LNCAP (cell line): ENCODE measurements at regions not wholly inside any gene's neighbourhood (a gene's known extent, or its start where the extent isn't known, plus 50 kb on each side); places are given as distances from the start of the nearest gene placed in this dataset.

Experiments
- CTCF ChIP-seq: fragments of 450-650 bp; IDR thresholded peaks from 2 replicates; pipeline ENCODE4 v1.5.1; 2017; ENCODE audit warnings: mild to moderate bottlenecking

DNA sequence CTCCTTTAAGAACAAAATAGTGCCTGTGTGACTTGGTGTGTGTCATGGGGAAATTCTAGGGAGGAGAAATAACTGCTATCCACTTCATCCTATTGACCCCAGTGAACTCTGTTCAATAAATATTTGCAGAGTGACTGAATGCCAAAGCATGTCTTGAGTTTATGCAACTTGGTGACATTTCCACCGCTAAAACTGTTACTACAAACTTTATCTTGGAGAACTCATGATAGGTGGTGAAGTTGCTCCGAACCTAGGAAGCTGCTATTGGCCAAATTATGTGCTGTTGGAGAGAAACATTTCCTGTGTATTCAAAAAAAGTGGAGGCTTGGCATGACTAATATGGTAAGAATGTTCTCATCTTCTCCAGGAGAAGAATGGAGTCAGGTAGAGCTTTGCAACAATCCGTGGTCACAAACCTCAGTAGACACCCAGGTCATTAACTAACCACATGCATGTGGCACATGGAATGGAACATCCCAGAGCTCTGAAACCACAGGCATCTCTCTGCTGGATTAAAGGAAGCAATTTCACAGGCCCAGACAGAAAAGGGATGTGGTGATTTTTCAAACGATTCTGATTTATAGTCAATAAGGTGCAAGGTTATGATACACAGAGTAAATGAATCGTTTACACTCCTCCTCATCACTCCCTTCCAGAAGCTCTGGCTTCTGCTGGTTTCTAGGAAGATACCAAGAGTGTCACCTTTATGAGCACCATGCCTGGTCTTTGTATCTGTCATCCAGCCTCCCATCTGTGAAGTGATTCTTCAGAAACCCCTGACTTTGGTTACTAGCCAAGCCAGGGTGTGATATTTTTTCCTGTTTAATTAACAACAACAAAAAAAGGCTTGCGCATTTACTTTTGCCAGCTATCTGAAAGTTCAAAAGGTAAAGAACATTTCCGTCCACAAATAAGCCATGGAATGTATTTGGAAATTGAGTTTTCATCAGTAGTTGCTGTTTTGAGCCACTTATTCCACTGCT lies 361.1 kb downstream of the TGFB2 start:
- TF ChIP-seq CTCF, result no peak

GRCh38 chr1:218711001-218711400 lies 365.9 kb downstream of the TGFB2 start:
- TF ChIP-seq CTCF, result no peak

DNA sequence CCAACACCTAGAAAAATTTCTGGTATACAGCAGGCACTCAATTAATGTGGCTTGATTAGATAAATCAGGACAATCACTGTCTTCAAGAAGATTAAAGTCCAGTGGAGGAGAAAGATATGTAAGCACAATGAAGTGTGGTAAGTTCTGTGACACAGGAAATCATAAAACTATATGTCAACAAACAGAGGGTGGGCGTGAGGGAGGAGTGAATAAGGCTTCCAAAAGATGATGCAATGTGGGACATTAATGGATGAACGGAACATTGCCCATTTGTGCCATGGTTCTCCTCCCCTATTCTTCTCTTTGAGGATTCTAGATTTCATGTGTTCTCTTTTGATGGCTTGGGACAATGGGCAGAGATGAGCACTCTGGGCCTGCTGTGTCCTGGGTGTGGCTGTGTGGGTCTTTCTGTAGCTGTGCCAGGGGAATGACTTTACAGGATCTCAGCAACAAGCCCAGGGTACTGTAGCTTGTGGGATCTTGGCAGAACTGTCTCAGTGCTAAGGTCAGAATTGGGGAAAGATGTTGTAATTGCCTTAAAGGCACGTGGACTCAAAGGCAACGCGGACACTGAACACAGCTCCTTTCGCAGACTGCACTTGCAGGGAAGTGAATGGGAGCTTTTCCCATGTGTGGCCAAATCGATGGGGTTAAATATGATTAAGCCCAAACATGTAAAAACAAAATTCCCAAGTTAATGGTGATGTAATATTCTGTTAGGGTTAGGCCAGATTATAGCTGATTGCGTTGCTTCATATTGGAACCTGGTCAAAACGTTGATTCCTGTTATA lies 366.9 kb downstream of the TGFB2 start:
- TF ChIP-seq CTCF, result no peak

DNA sequence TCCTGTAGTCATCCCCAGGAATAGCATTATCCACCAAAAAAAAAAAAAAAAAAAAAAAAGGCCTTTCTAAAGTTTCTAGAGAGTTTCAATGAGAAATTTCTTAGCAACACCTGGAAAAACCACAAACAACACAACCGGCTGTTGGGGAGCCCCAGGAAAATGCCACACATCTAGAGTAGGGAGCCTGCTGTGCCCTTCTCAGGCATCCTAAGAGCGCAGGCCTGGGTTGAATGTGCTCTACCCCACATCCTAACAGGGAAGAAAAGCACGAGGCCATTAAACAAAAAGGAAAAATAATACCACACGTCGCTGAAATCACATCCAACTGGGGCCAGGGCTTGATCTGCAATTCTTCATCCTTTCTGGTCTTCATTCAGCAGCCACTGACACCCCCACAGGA lies 367.5 kb downstream of the TGFB2 start:
- no peak for TF ChIP-seq CTCF

DNA sequence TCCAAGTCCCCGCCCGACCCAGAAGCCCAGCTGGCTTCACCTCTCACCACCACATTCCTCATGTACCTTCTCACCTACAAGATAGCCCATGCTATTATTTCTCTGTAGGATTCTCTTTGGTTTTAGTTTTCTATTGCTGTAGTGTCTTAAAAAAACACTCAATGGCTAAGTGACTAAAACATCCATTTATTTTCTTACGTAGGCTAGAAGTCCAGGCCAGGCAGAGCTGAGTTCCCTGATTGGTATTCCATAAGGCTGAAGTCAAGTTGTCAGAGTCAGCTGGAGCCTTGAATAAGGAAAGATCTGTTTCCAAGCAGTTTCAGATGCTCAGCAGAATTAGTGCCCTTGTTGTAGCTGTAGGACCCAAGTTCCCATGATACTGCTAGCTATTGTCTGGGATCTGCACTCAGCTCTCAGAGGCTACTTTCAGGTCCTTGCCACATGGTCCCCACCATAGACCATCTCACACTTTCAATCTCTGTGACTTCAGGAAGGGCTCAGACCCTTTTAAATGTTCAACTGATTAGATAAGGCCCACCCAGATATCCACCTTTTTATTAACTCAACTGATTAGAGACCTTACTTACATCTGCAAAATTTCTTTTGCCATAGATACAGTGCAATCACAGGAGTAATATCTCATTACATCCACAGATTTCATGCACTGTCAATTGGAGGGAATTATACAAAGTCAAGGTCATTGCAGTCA lies 371.0 kb downstream of the TGFB2 start:
- no peak for TF ChIP-seq CTCF

GRCh38 chr1:218717575-218717974 lies 372.4 kb downstream of the TGFB2 start:
- TF ChIP-seq CTCF, result no peak

DNA sequence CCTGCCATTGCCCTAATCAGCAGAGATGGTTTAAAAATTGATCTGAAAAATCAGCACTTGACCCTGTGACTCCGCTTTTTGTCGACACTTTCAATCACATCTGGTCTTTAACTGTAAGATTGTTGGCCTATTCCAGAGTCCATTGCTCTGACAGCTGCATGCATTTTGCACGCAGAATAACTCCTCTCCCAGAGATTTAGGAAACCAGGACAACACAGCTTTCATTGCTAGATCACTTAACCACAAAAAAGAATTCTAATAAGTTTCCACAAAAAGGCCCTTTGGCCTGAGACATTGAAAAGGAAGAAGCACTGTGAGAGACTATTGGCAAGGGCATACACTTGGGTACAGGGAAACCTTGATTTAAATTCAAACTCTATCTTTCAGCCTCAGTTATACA lies 373.1 kb downstream of the TGFB2 start:
- no peak for TF ChIP-seq CTCF
